GM10248 (cell line): ENCODE measurements at regions not wholly inside any gene's neighbourhood (a gene's known extent, or its start where the extent isn't known, plus 50 kb on each side); places are given as distances from the start of the nearest gene placed in this dataset.
"Not testable (repeated sequence)": the region's sequence is repeated elsewhere in the genome, so short reads cannot be mapped to it uniquely, and the experiment has no call there.

Experiments
- CTCF ChIA-PET: fragments of 300-600 bp; sonication (Branson Sonifier 250); formaldehyde crosslinking; extraction: SDS; loops from one replicate; lab custom pipeline; 2021; ENCODE audit warnings: antibody characterized with exemption; lab: Yijun Ruan, JAX
- POLR2A ChIA-PET: fragments of 350-650 bp; sonication (Branson Sonifier 250); formaldehyde crosslinking; extraction: SDS; loops from one replicate; lab custom pipeline; 2020; ENCODE audit warnings: antibody characterized with exemption; lab: Yijun Ruan, JAX
- DNase-seq: peaks from one replicate; pipeline ENCODE4 v3.0.0; 2012; ENCODE audit errors: extremely low spot score
- TF ChIP-seq, protein P1 (sequence below): IDR thresholded peaks from 2 replicates; pipeline ENCODE4 v1.5.1; 2012; ENCODE audit warnings: mild to moderate bottlenecking, low read depth; ENCODE audit errors: extremely low read depth, missing control alignments, control extremely low read depth

DNA sequence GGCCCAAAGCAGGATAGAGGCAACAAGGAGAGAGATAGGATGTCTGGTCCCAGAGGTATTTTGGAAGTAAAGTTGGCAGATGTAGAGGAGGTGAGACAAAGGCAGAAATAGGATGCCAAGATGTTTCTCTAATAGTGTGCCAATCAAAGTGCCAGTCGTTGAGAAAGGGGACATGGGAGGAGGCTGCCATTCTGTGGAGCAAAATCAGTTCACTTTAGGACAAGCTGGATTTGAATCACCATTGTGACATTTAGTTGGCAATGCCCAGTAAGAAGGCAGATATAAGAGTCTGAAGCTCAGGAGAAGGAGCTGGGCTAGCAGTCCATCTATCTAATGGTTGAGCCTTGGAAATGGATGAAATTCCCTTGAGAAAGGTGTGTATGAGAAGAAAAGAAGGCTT, 53.8 kb downstream of the ADRB2 start:
- CTCF ChIA-PET = no interaction called here
- POLR2A ChIA-PET = no interaction called here
- no peak for DNase-seq
- TF ChIP-seq, protein P1, sequence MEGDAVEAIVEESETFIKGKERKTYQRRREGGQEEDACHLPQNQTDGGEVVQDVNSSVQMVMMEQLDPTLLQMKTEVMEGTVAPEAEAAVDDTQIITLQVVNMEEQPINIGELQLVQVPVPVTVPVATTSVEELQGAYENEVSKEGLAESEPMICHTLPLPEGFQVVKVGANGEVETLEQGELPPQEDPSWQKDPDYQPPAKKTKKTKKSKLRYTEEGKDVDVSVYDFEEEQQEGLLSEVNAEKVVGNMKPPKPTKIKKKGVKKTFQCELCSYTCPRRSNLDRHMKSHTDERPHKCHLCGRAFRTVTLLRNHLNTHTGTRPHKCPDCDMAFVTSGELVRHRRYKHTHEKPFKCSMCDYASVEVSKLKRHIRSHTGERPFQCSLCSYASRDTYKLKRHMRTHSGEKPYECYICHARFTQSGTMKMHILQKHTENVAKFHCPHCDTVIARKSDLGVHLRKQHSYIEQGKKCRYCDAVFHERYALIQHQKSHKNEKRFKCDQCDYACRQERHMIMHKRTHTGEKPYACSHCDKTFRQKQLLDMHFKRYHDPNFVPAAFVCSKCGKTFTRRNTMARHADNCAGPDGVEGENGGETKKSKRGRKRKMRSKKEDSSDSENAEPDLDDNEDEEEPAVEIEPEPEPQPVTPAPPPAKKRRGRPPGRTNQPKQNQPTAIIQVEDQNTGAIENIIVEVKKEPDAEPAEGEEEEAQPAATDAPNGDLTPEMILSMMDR = no peak

DNA sequence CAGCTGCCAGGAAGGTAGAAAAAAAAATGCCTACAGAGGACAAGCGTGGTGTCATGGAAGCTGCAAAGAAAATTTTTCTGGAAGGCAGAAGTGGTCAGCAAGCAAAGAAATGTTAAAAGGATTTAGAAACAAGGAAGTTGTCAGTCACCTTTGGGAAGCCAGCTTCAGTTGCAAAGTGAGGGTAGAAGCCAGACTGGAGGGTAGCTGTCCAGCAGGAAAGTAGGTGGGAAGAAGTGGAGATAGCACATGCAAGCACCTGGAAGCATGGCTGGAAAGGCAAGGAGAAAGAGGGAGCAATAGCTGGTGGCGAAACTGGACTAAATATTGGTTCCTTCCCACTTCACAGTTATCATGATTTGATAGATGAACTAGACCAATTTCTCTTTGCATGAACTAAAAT, 54.3 kb downstream of the ADRB2 start:
- TF ChIP-seq, protein P1 = no peak
- ChIA-PET POLR2A (no interaction called here), CTCF (interaction anchor here (1.3 to 1.6 kb wide), 3 partner anchors 9 to 139 kb away, joined by 4 to 5 read pairs (median 4); no protein-coding TSS in a partner anchor)
- no peak for DNase-seq

DNA sequence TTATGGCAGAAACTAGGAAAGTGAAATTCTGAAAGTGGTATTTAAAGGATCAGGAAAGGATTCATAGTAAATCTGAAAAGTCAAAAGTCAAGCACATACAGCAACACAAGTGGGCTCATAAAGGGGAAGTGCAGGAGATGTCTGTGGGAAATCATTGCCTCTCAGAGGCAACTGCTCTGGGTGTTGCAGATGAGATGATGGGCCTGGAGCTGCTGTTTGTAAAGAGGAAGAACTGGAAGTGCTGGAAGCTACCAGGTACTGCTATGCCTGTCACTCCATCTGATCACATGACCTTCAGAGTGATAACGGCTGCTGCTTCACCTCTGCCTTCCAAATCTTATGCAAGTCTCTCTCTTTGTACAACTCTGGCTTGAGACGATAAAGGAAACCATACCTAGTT, 55.9 kb downstream of the ADRB2 start:
- ChIA-PET POLR2A (no interaction called here), CTCF (interaction anchor here (1.6 kb wide), 1 partner anchor 16 kb away, joined by 4 read pairs; no protein-coding TSS in a partner anchor)
- TF ChIP-seq, protein P1 = no peak
- DNase-seq = no peak

DNA sequence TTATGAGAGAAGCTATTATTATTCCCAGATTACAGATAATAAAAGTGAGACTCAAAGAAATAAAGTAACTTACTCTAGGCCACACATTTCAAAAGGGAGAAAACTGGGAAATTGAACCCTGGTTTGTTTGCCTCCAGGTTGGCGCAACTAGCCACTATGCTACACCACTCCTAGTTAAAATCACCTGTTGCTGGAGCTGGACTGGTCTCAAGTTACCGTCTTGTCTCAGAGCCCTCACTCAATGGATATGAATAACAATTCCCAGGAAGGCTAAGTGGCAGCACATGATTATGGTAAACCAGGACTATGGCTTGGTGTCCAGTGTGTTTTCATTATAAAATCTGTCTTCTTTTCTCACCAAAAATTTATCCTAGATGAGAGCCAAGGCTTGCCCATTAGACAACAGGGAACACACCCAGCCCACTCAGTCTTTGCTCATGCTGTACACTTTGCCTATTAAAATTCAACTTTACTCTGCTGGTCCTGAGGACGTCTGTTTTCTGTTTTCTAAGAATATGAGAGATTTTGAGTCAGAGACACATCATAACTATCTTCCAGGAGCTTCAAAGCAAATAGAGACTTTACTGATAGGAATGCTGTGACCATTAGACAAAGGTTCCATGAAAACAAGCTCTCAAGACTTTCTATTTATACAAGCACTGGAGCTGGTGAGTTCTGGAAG, 58.1 kb downstream of the ADRB2 start:
- ChIA-PET POLR2A (no interaction called here), CTCF (no interaction called here)
- TF ChIP-seq, protein P1 = no peak
- no peak for DNase-seq

DNA sequence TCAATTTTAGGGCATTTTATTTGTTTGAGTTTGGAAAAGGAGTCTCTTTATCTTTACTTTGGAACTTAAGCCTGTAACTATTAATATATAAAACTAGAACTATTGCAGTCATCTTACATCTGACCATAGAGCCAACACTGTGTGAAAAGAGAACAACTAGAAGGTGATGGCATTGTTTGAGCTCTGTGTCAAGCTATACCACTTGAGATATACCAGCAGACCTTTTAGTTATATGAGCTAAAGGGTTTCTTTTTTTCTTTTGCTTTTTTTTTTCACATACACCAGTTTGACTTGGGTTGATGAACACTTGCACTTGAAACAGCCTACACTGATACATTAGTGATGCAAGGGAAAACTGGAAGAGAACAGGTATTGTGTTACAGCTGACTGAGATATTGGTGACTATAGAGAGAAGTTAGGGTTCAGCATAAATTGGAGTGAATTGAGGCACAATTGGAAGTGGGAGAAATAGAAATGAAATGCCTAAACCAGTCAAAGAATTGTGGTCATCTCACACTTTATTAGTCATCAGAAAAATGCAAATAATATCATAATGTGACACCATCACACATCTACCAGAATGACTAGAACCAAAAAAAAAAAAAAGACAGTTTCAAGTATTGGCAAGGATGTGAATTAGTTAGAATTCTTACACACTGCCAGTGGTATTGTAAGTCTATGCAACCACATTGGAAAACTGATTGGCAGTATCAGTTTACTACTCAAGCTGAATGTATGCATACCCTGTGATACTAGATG, 60.9 kb downstream of the ADRB2 start:
- ChIA-PET POLR2A (interaction anchor here (0.5 kb wide), 1 partner anchor 48 kb away, joined by 3 read pairs; no protein-coding TSS in a partner anchor), CTCF (no interaction called here)

DNA sequence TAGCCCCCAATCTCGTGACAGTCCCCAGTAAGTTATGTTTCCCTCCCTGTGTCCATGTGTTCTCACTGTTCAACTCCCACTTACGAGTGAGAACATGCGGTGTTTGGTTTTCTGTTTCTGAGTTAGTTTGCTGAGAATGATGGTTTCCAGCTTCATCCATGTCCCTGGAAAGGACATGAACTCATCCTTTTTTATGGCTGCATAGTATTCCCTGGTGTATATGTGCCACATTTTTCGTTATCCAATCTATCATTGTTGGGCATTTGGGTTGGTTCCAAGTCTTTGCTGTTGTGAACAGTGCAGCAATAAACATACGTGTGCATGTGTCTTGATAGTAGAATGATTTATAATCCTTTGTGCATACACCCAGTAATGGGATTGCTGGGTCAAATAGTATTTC, 63.5 kb downstream of the ADRB2 start:
- CTCF ChIA-PET = interaction anchor here (1.0 kb wide), 1 partner anchor 11 kb away, joined by 3 read pairs; no protein-coding TSS in a partner anchor
- DNase-seq, POLR2A ChIA-PET: not testable (repeated sequence)

More for the DNA sequence above, 60.9 kb downstream of the ADRB2 start:
- TF ChIP-seq, protein P1 = no peak
- DNase-seq = no peak

DNA sequence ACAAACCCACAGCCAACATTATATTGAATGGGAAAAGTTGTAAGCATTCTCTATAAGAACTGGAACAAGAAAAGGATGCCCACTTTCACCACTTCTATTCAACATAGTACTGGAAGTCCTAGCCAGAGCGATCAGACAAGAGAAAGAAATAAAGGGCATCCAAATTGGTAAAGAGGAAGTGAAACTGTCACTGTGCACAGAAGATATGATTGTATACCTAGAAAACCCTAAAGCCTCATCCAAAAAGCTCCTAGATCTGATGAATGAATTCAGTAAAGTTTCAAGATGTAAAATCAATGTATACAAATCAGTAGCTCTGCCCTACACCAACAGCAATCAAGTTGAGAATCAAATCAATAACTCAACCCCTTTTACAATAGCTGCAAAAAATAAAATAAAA, 69.0 kb downstream of the ADRB2 start:
- POLR2A ChIA-PET, DNase-seq: not testable (repeated sequence)
- CTCF ChIA-PET = interaction anchor here (1.6 kb wide), 1 partner anchor 8 kb away, joined by 3 read pairs; no protein-coding TSS in a partner anchor
